ENCODE measurements at regions not wholly inside any gene's neighbourhood (a gene's known extent, or its start where the extent isn't known, plus 50 kb on each side); places are given as distances from the start of the nearest gene placed in this dataset.

- no peak for TF ChIP-seq CTCF (IDR thresholded peaks at IDR 0.05; ENCODE audit: low read depth, low read length)
These were observed 74.2 kb downstream of the RTL9 start for GRCh38 chrX:110432906-110433215.

DNA sequence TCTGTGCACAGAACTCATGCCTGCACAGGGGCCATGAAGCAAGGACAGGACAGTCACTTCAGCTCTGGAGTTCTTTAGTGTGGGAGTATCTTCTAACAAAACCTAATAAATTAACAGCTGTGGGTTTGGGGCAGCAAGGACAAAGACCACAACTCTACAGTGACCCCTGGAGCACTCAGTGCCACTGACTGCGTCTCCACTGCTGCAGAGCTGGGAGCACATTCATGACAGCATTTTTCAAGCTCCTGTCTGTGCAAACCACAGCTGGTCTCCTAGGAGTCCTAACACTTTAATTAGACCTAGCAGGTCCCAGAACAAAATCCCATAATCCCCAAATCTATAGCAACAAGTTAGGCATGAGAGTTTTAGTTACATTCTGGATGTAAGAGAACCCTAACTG, 76.5 kb downstream of the RTL9 start:
- DNase-seq (ENCODE audit: extremely low read depth, low read depth) = no peak

More at GRCh38 chrX:110432906-110433215, 74.2 kb downstream of the RTL9 start:
- DNase-seq (ENCODE audit: extremely low read depth, low read depth) = no peak

DNA sequence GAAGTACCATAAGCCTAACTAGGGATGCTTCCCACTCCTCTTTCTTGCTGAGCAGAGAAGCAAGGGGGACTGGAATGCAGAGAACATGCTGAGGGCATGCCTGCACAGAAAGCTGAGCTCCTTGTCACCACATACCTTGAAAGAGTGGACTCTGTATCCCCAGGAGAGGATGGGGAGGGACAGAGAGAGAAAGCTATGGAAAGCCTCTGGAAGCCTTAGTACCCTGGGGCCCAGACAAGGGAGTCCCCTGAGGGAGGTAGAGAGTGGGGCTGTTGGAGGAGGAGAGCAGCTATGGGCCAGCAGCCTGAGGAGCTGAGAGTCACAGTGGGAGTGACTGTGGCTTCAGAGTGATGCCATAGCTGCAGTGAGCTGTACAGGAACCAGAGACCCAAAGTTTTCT, 77.9 kb downstream of the RTL9 start:
- no peak for TF ChIP-seq CTCF (IDR thresholded peaks at IDR 0.05; ENCODE audit: low read depth, low read length)
- DNase-seq (ENCODE audit: extremely low read depth, low read depth) = no peak

More for the DNA sequence above, 76.5 kb downstream of the RTL9 start:
- TF ChIP-seq CTCF (IDR thresholded peaks at IDR 0.05; ENCODE audit: low read depth, low read length) = no peak

DNA sequence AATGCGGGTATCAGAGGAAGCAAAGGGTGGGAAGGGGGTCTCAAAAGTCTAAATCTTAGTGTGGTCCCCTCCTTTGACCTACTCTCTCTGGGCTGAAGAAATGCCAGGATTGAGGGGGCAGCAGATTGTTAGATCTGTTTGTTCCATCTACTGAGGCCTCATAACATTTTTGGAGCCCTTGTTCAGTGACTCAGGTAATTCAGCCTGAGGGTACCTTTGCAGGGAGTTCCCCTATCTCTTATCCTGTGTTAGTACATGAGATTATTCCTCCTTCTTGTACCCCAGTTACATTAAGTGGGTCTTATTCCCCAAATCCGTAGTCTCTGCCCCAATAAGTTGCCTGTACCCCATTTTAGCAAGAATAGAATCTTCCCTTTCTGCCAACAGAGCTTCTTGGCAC, 79.0 kb downstream of the RTL9 start:
- DNase-seq (ENCODE audit: extremely low read depth, low read depth) = no peak
- TF ChIP-seq CTCF (IDR thresholded peaks at IDR 0.05; ENCODE audit: low read depth, low read length) = no peak

GRCh38 chrX:110440016-110440805, 81.6 kb downstream of the RTL9 start:
- TF ChIP-seq CTCF (IDR thresholded peaks at IDR 0.05; ENCODE audit: low read depth, low read length) = no peak
- no peak for DNase-seq (ENCODE audit: extremely low read depth, low read depth)

GRCh38 chrX:110442635-110443034, 84.0 kb downstream of the RTL9 start:
- DNase-seq (ENCODE audit: extremely low read depth, low read depth) = no peak
- peak; percentile 16 for TF ChIP-seq CTCF (IDR thresholded peaks at IDR 0.05; ENCODE audit: low read depth, low read length)

DNA sequence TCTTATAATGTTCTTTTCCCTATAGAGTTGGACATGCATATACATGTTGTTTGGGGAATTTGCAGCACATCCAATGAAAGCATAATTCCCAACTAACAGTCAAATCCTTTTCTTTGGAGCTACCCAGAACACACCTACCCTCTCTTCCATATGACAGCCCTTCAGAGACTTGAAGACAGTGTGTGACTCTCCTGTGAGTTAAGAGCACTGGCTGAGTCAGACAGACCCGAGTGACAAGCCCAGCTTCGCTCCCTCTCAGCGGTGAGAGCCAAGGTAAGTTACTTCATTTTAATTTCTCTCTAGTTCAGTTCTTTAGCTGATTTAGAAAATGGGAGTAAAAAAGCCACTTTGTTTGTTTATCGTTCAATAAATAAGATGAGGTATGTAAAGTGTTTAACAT, 86.3 kb downstream of the RTL9 start:
- TF ChIP-seq CTCF (IDR thresholded peaks at IDR 0.05; ENCODE audit: low read depth, low read length) = no peak
- no peak for DNase-seq (ENCODE audit: extremely low read depth, low read depth)
